Muscle of back (tissue), 3 donors: ENCODE measurements at regions not wholly inside any gene's neighbourhood (a gene's known extent, or its start where the extent isn't known, plus 50 kb on each side); places are given as distances from the start of the nearest gene placed in this dataset.
A peak's percentile ranks its signal among the peaks of the same experiment; 100 is the strongest.
"Not testable (repeated sequence)": the region's sequence is repeated elsewhere in the genome, so short reads cannot be mapped to it uniquely, and the experiment has no call there.

Experiments
- DNase-seq, 3 donors: peaks; one replicate each; pipeline versions ENCODE4 v3.0.0 to v3.0.0-alpha.2; 2013

GRCh38 chr5:34189246-34189645 is 146.2 kb upstream of the C1QTNF3 start:
- DNase-seq: not testable (repeated sequence)

GRCh38 chr5:34189752-34190411 is 146.9 kb upstream of the C1QTNF3 start:
- DNase-seq: peak in 1 of 3 donors; percentile 22

GRCh38 chr5:34190466-34190865 is 147.5 kb upstream of the C1QTNF3 start:
- peak in 1 of 3 donors; percentile 38 for DNase-seq

- peak in 1 of 3 donors; percentile 55 for DNase-seq
Measured at GRCh38 chr5:34191279-34191744, 148.3 kb upstream of the C1QTNF3 start.

GRCh38 chr5:34192064-34192922 is 149.3 kb upstream of the C1QTNF3 start:
- DNase-seq: peak in 2 of 3 donors; percentile 41 to 85

DNA sequence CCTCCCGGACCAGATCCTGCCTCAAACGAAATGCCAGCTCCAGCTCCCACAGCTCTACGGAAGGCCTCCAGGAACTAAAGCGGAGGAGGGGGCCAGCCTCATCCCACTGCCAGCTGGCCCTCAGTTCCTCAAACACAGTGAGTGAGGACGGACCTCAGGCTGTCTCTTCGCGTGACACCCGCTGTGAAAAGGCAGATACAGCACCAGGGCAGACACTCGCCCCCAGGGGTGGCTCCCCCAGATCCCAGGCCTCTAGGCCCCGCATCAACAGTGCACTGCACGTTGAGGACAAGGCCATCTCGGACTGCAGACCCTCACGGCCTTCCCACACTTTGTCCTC is 149.9 kb upstream of the C1QTNF3 start:
- not testable (repeated sequence) for DNase-seq

- DNase-seq: peak in 1 of 3 donors; percentile 4
Measured at GRCh38 chr5:34193297-34193696, 150.3 kb upstream of the C1QTNF3 start.

DNA sequence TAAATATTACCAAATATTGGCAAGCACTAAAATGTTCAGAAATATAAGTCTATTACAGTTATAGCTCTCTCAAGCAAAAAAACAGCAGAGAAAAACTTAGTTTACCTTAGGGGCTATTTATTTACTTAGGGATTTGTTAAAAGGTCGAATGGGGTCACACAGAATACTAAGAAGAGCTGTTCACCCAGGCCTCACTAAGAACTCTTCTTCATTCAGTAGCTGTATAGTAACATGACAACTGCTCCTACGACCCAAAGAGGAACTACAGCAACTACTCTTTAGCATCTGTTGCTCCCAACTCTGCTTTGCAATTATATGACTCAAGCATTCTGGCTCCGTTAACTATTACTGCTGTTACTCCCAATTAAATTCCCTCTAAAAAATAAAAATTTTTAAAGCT is 150.8 kb upstream of the C1QTNF3 start:
- DNase-seq: peak in 1 of 3 donors; percentile 38

GRCh38 chr5:34196091-34196490 is 153.1 kb upstream of the C1QTNF3 start:
- DNase-seq: not testable (repeated sequence)

- DNase-seq: not testable (repeated sequence)
Measured at GRCh38 chr5:34205347-34205746, 162.3 kb upstream of the C1QTNF3 start.

DNA sequence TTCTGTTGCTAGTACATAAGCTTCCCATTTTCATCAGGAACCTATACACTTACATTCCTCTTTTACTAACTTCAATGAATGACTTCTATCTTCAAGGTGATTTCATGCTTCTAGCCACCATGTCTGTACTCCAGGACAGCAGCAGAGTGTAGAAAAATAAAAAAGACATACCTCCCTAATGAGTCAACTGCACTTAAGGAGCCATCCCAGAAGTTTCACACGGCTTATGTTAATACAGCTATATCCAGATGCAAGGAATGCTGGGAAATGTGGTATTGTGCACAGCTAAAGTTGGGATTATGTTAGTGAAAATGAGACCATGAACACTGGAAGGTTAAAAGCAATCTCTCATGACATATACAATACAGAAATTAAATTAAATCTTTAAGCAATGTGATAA is 174.4 kb upstream of the C1QTNF3 start:
- DNase-seq: peak in 1 of 3 donors; percentile 6

GRCh38 chr5:34221329-34222073 is 178.5 kb upstream of the C1QTNF3 start:
- DNase-seq: not testable (repeated sequence)

GRCh38 chr5:34223158-34223557 is 180.1 kb upstream of the C1QTNF3 start:
- not testable (repeated sequence) for DNase-seq

- not testable (repeated sequence) for DNase-seq
Measured at GRCh38 chr5:34230402-34230801, 187.4 kb upstream of the C1QTNF3 start.

GRCh38 chr5:34243802-34244201 is 200.8 kb upstream of the C1QTNF3 start:
- peak in 1 of 3 donors; percentile 3 for DNase-seq

DNA sequence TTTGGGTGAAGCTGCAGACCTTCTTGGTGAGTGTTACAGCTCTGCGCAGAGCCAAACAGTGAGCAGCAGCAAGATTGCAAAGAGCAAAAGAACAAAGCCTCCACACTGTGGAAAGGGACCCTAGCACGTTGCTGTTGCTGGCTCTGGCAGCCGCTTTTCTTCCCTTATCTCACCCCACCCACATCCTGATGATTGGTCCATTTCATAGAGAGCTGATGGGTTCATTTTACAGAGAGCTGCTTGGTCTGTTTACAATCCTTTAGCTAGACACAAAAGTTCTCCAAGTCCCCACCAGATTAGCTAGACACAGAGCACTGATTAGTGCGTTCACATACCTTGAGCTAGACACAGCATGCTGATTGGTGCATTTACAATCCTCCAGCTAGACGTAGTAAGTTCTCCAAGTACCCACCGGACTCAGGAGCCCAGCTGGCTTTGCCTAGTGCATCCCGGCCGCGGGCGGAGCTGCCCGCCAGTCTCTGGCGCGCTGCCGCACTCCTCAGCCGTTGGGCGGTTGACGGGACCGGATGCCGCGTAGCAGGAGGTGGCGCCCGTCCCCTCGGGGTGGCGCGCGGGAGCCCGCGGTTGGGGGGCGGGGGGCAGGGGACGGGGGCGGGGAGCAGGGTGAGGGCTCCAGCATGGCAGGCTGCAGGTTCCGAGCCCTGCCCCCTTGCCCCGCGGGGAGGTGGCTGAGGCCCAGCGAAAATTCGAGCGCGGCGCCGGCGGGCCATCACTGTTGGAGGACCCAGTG is 201.4 kb upstream of the C1QTNF3 start:
- peak; percentile 46 to 80 (median 51) for DNase-seq

- not testable (repeated sequence) for DNase-seq
Measured at GRCh38 chr5:34245032-34245394, 202.0 kb upstream of the C1QTNF3 start.

DNA sequence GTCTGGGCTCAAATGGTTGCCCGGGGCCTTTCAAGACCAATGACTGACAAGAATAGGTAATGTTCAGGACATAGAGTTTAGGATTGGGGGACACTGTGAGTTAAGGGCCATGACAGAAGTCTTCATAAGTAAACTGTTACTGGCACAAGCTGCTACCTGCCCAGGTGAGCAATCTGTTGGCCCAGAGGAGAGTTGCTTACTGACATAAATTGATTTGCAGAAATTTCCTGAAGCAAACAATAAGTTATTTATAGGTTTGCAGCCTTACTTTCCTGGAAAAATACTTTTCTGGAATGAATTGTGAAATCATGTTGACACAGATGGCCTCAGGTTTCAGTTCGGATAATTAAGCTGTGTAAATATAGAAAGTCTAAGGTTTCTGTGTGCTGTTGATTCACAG is 202.8 kb upstream of the C1QTNF3 start:
- DNase-seq: peak in 1 of 3 donors; percentile 1

- DNase-seq: not testable (repeated sequence)
Measured at GRCh38 chr5:34258598-34258997, 215.6 kb upstream of the C1QTNF3 start.

DNA sequence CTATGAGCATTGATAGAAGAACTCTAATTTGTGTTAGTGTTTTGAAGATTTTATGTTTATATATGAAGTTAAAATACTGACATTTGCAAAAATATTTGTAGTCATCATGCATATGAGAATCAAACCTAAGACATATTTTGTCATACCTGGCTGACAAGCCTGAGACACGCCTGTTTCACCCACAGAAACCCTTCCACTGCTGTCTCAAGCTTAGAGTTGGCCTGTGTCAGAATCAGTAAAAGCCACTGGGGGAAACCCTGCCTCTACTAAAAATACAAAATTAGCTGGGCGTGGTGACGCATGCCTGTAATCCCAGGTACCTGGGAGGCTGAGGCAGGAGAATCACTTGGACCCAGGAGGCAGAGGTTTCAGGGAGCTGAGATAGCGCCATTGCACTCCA is 218.0 kb upstream of the C1QTNF3 start:
- DNase-seq: not testable (repeated sequence)

GRCh38 chr5:34266151-34266550 is 223.1 kb upstream of the C1QTNF3 start:
- not testable (repeated sequence) for DNase-seq
